HL-60 (cell line): ENCODE measurements at regions not wholly inside any gene's neighbourhood (a gene's known extent, or its start where the extent isn't known, plus 50 kb on each side); places are given as distances from the start of the nearest gene placed in this dataset.

Experiments
- DNase-seq, 2 experiments: peaks; one replicate each; pipeline ENCODE4 v3.0.0-alpha.2; 2010 to 2020; ENCODE audit warnings: low read depth in 1 of 2, low spot score in 1 of 2
- H3K27ac ChIP-seq: fragments of 250-450 bp; sonication (Bioruptor Pico); replicated peaks from 2 replicates; pipeline ENCODE4 v1.5.1; 2020; ENCODE audit warnings: mild to moderate bottlenecking, moderate library complexity
- H3K27me3 ChIP-seq: fragments of 250-450 bp; sonication (Bioruptor Pico); 2 replicates; pipeline ENCODE4 v1.5.1; 2021; ENCODE audit warnings: mild to moderate bottlenecking, moderate library complexity; ENCODE audit not compliant: insufficient read depth, poor library complexity, severe bottlenecking
- H3K4me3 ChIP-seq: replicated peaks from 2 replicates; pipeline ENCODE4 v1.5.1; 2011; ENCODE audit warnings: mild to moderate bottlenecking, control low read depth, low read length; ENCODE audit not compliant: insufficient read depth
- CTCF ChIP-seq: IDR thresholded peaks from one replicate; pipeline ENCODE4 v1.5.1; 2011; ENCODE audit warnings: low read length, control low read depth, inconsistent platforms; ENCODE audit not compliant: insufficient read depth
- GABPA ChIP-seq: IDR thresholded peaks from 2 replicates; pipeline ENCODE4 v1.6.1; 2012; ENCODE audit warnings: low read depth
- POLR2AphosphoS5 ChIP-seq: IDR thresholded peaks from 2 replicates; pipeline ENCODE4 v1.6.1; 2012; ENCODE audit warnings: low read depth
- REST ChIP-seq: IDR thresholded peaks from 2 replicates; pipeline ENCODE4 v1.6.1; 2012; ENCODE audit warnings: low read depth; ENCODE audit not compliant: insufficient replicate concordance
- SPI1 ChIP-seq: IDR thresholded peaks from 2 replicates; pipeline ENCODE4 v1.6.1; 2012; ENCODE audit warnings: low read depth, mild to moderate bottlenecking, borderline replicate concordance

GRCh38 chr5:118174671-118175070 lies 813.7 kb downstream of the DTWD2 start:
- H3K27me3 ChIP-seq: no peaks in the 10 kb centered on the region
- no peak for DNase-seq
- H3K27ac ChIP-seq: no peak overlapping the region
- no peak overlapping the region for H3K4me3 ChIP-seq
- TF ChIP-seq REST (no peak), SPI1 (no peak), CTCF (no peak), GABPA (no peak), POLR2AphosphoS5 (no peak)

- TF ChIP-seq REST (no peak), GABPA (no peak)
- no peak for DNase-seq
- H3K27me3 ChIP-seq: no peaks in the 10 kb centered on the region
- H3K27ac ChIP-seq: no peak overlapping the region
- H3K4me3 ChIP-seq: no peak overlapping the region
Observed at GRCh38 chr5:118173340-118173739, 815.0 kb downstream of the DTWD2 start.

- TF ChIP-seq POLR2AphosphoS5 (no peak), CTCF (no peak), GABPA (no peak)
- H3K27ac ChIP-seq: no peak overlapping the region
- H3K27me3 ChIP-seq: no peaks in the 10 kb centered on the region
- no peak overlapping the region for H3K4me3 ChIP-seq
- DNase-seq: no peak
Observed at GRCh38 chr5:118165619-118166018, 822.7 kb downstream of the DTWD2 start.

GRCh38 chr5:118156181-118156580 lies 832.2 kb downstream of the DTWD2 start:
- no peak overlapping the region for H3K4me3 ChIP-seq
- TF ChIP-seq GABPA: no peak
- no peak for TF ChIP-seq POLR2AphosphoS5
- TF ChIP-seq SPI1: no peak
- no peak for TF ChIP-seq CTCF
- no peak for TF ChIP-seq REST
- DNase-seq: no peak
- no peak overlapping the region for H3K27ac ChIP-seq
- H3K27me3 ChIP-seq: no peaks in the 10 kb centered on the region
